OCI-LY1 (cell line): ENCODE measurements at regions not wholly inside any gene's neighbourhood (a gene's known extent, or its start where the extent isn't known, plus 50 kb on each side); places are given as distances from the start of the nearest gene placed in this dataset.

ENCODE experiments used
- H2AFZ ChIP-seq: fragments of 200-600 bp; sonication (generic), shearing (Covaris generic); 2 replicates; pipeline ENCODE4 v1.6.0; 2014; ENCODE audit warnings: antibody characterized with exemption, mild to moderate bottlenecking, low read length
- H3F3A ChIP-seq: fragments of 200-600 bp; sonication (generic), shearing (Covaris generic); 2 replicates; pipeline ENCODE4 v1.6.0; 2014; ENCODE audit warnings: mild to moderate bottlenecking, antibody characterized with exemption, low read length, moderate library complexity; ENCODE audit not compliant: insufficient read depth
- H3K27ac ChIP-seq: fragments of 200-600 bp; sonication (generic); 2 replicates; pipeline ENCODE4 v1.5.1; 2014; ENCODE audit warnings: low read length, mixed run types, mild to moderate bottlenecking, low read depth; ENCODE audit not compliant: poor library complexity, severe bottlenecking
- H3K27me3 ChIP-seq: fragments of 200-600 bp; sonication (generic); 2 replicates; pipeline ENCODE4 v1.6.0; 2014; ENCODE audit warnings: antibody characterized with exemption, mild to moderate bottlenecking, low read length, moderate library complexity; ENCODE audit not compliant: insufficient read depth
- H3K36me3 ChIP-seq: fragments of 200-600 bp; sonication (generic); 2 replicates; pipeline ENCODE4 v1.6.1; 2014; ENCODE audit warnings: mild to moderate bottlenecking, antibody characterized with exemption, low read length, moderate library complexity, mixed read lengths; ENCODE audit not compliant: insufficient read depth
- H3K4me1 ChIP-seq: fragments of 200-600 bp; sonication (generic); 2 replicates; pipeline ENCODE4 v1.5.1; 2014; ENCODE audit warnings: mild to moderate bottlenecking, low read length, moderate library complexity; ENCODE audit not compliant: insufficient read depth, severe bottlenecking
- H3K4me2 ChIP-seq: fragments of 200-600 bp; sonication (generic), shearing (Covaris generic); 2 replicates; pipeline ENCODE4 v1.6.1; 2014; ENCODE audit warnings: low read length
- H3K4me3 ChIP-seq: fragments of 200-600 bp; sonication (generic); 2 replicates; pipeline ENCODE4 v1.5.1; 2014; ENCODE audit warnings: low read length, low read depth, mild to moderate bottlenecking, mixed read lengths; ENCODE audit not compliant: poor library complexity, severe bottlenecking
- H3K79me2 ChIP-seq: fragments of 200-600 bp; shearing (Covaris generic); 2 replicates; pipeline ENCODE4 v1.6.1; 2016; ENCODE audit warnings: mixed run types, low read length, mixed read lengths; ENCODE audit not compliant: insufficient read depth
- H3K9ac ChIP-seq: fragments of 200-600 bp; sonication (generic), shearing (Covaris generic); 2 replicates; pipeline ENCODE4 v1.6.1; 2014; ENCODE audit warnings: mild to moderate bottlenecking, low read length, mixed read lengths
- H3K9me2 ChIP-seq: fragments of 200-600 bp; sonication (generic), shearing (Covaris generic); 2 replicates; pipeline ENCODE4 v1.6.1; 2014; ENCODE audit warnings: low read depth, mild to moderate bottlenecking, low read length, mixed read lengths
- H3K9me3 ChIP-seq: fragments of 200-600 bp; shearing (Covaris generic); 2 replicates; pipeline ENCODE4 v1.6.1; 2014; ENCODE audit warnings: low read length, mixed read lengths
- H4K20me1 ChIP-seq: fragments of 200-600 bp; sonication (generic), shearing (Covaris generic); 2 replicates; pipeline ENCODE4 v1.6.0; 2016; ENCODE audit warnings: mild to moderate bottlenecking, low read length; ENCODE audit not compliant: insufficient read depth
- CTCF ChIP-seq: fragments of 200-600 bp; sonication (generic), shearing (Covaris generic); IDR thresholded peaks from 2 replicates; pipeline ENCODE4 v1.5.1; 2017; ENCODE audit warnings: mild to moderate bottlenecking, antibody characterized with exemption, low read length, moderate library complexity, mixed read lengths
- EZH2 ChIP-seq: fragments of 200-600 bp; sonication (generic), shearing (Covaris generic); IDR thresholded peaks from 2 replicates; pipeline ENCODE4 v1.8.0; 2017; ENCODE audit warnings: borderline replicate concordance, mixed run types, mild to moderate bottlenecking, antibody characterized with exemption, low read length, moderate library complexity, mixed read lengths

- Histone ChIP-seq H3K4me2 (no peak overlapping the region), H3F3A (no peaks in the 10 kb centered on the region), H3K9me3 (no peaks in the 10 kb centered on the region), H3K9ac (no peak overlapping the region), H2AFZ (no peak overlapping the region), H3K27me3 (peaks cover 5% of the 10 kb centered on the region; the same call in 1 of the 2 replicates), H3K9me2 (no peaks in the 10 kb centered on the region), H3K4me1 (no peaks in the 10 kb centered on the region), H3K36me3 (no peaks in the 10 kb centered on the region), H4K20me1 (no peaks in the 10 kb centered on the region), H3K4me3 (no peak overlapping the region), H3K27ac (no peak overlapping the region), H3K79me2 (no peaks in the 10 kb centered on the region)
- TF ChIP-seq CTCF (no peak), EZH2 (no peak)
Measured at GRCh38 chr6:43893073-43893472, 123.1 kb downstream of the VEGFA start.

- no peak overlapping the region for H3K9ac ChIP-seq
- H3K9me2 ChIP-seq = no peaks in the 10 kb centered on the region
- H3F3A ChIP-seq = no peaks in the 10 kb centered on the region
- no peaks in the 10 kb centered on the region for H3K4me1 ChIP-seq
- no peak overlapping the region for H3K4me2 ChIP-seq
- H3K27me3 ChIP-seq = peaks cover under 1% of the 10 kb centered on the region; the same call in 1 of the 2 replicates
- TF ChIP-seq EZH2 (no peak), CTCF (no peak)
- H2AFZ ChIP-seq = no peak overlapping the region
- H3K27ac ChIP-seq = no peak overlapping the region
- no peaks in the 10 kb centered on the region for H3K36me3 ChIP-seq
- H3K9me3 ChIP-seq = no peaks in the 10 kb centered on the region
- H3K4me3 ChIP-seq = no peak overlapping the region
- H4K20me1 ChIP-seq = no peaks in the 10 kb centered on the region
- no peaks in the 10 kb centered on the region for H3K79me2 ChIP-seq
Measured at GRCh38 chr6:43891072-43891870, 121.3 kb downstream of the VEGFA start.

GRCh38 chr6:43890197-43891062, 120.4 kb downstream of the VEGFA start:
- Histone ChIP-seq H2AFZ (no peak overlapping the region), H3K9ac (no peak overlapping the region), H3K4me3 (no peak overlapping the region), H3K4me2 (no peak overlapping the region), H3F3A (no peaks in the 10 kb centered on the region), H3K9me3 (no peaks in the 10 kb centered on the region), H3K36me3 (no peaks in the 10 kb centered on the region), H3K9me2 (no peaks in the 10 kb centered on the region), H4K20me1 (no peaks in the 10 kb centered on the region), H3K27ac (no peak overlapping the region), H3K4me1 (no peaks in the 10 kb centered on the region), H3K27me3 (no peaks in the 10 kb centered on the region), H3K79me2 (no peaks in the 10 kb centered on the region)
- no peak for TF ChIP-seq CTCF
- no peak for TF ChIP-seq EZH2
